Ecto neural progenitor cell (in vitro differentiated cells): ENCODE measurements at regions not wholly inside any gene's neighbourhood (a gene's known extent, or its start where the extent isn't known, plus 50 kb on each side); places are given as distances from the start of the nearest gene placed in this dataset.

ENCODE experiments used
- DNase-seq: peaks from one replicate; pipeline ENCODE4 v3.0.0-alpha.2; 2018; ENCODE audit warnings: low spot score

- DNase-seq = no peak
Observed at GRCh38 chr1:87820668-87821334, 492.1 kb downstream of the LMO4 start.

- DNase-seq = no peak
Observed at GRCh38 chr1:87821335-87821697, 492.6 kb downstream of the LMO4 start.

GRCh38 chr1:87826681-87827251 lies 498.1 kb downstream of the LMO4 start:
- no peak for DNase-seq

GRCh38 chr1:87829360-87829759 lies 500.7 kb downstream of the LMO4 start:
- no peak for DNase-seq

GRCh38 chr1:87830432-87830978 lies 501.8 kb downstream of the LMO4 start:
- no peak for DNase-seq

- DNase-seq = no peak
Observed at GRCh38 chr1:87833166-87833565, 504.5 kb downstream of the LMO4 start.

GRCh38 chr1:87834151-87834550 lies 505.5 kb downstream of the LMO4 start:
- DNase-seq = no peak

- no peak for DNase-seq
Observed at GRCh38 chr1:87834941-87835340, 506.3 kb downstream of the LMO4 start.

GRCh38 chr1:87840767-87841166 lies 512.1 kb downstream of the LMO4 start:
- no peak for DNase-seq

- DNase-seq = no peak
Observed at GRCh38 chr1:87841332-87841731, 512.7 kb downstream of the LMO4 start.

GRCh38 chr1:87842156-87842555 lies 513.5 kb downstream of the LMO4 start:
- DNase-seq = no peak

GRCh38 chr1:87844251-87844650 lies 515.6 kb downstream of the LMO4 start:
- DNase-seq = no peak

GRCh38 chr1:87851490-87851889 lies 522.8 kb downstream of the LMO4 start:
- no peak for DNase-seq

GRCh38 chr1:87852410-87853161 lies 523.9 kb downstream of the LMO4 start:
- DNase-seq = no peak

- DNase-seq = no peak
Observed at GRCh38 chr1:87853576-87854351, 525.1 kb downstream of the LMO4 start.

- no peak for DNase-seq
Observed at GRCh38 chr1:87863317-87863716, 534.6 kb downstream of the LMO4 start.

GRCh38 chr1:87864676-87865075 lies 536.0 kb downstream of the LMO4 start:
- DNase-seq = no peak

GRCh38 chr1:87866416-87866815 lies 537.7 kb downstream of the LMO4 start:
- no peak for DNase-seq

- no peak for DNase-seq
Observed at GRCh38 chr1:87867626-87868025, 538.9 kb downstream of the LMO4 start.

GRCh38 chr1:87869567-87869966 lies 540.9 kb downstream of the LMO4 start:
- no peak for DNase-seq

GRCh38 chr1:87872189-87872588 lies 543.5 kb downstream of the LMO4 start:
- no peak for DNase-seq

GRCh38 chr1:87872692-87873091 lies 544.0 kb downstream of the LMO4 start:
- no peak for DNase-seq
